IMR-90 (cell line): ENCODE measurements at regions not wholly inside any gene's neighbourhood (a gene's known extent, or its start where the extent isn't known, plus 50 kb on each side); places are given as distances from the start of the nearest gene placed in this dataset.

ENCODE experiments used
- ATAC-seq: fragments of 200-7000 bp; cut with Tn5 transposase; 2 replicates; pipeline ENCODE4 v1.9.1; 2020; ENCODE audit warnings: low read depth, mild to moderate bottlenecking, moderate library complexity
- BruUV-seq: library from RNA; stranded (reverse); fragments of 400-500 nt; replicated peaks from 2 replicates; lab custom pipeline; 2021; lab: Mats Ljungman, UMichigan
- CTCF ChIA-PET: fragments of 300-600 bp; formaldehyde crosslinking; extraction: SDS; loops from one replicate; lab custom pipeline; 2021; ENCODE audit warnings: antibody characterized with exemption; lab: Yijun Ruan, JAX
- POLR2A ChIA-PET: fragments of 300-600 bp; sonication (Branson Sonifier 250); formaldehyde crosslinking; loops from one replicate; lab custom pipeline; 2022; ENCODE audit warnings: antibody characterized with exemption; ENCODE audit not compliant: unreplicated experiment; lab: Charles Lee
- DNase-seq: peaks from one replicate; pipeline ENCODE4 v3.0.0; 2013
- H2AFZ ChIP-seq: replicated peaks from 2 replicates; pipeline ENCODE3; 2013; ENCODE audit warnings: low read length, mild to moderate bottlenecking; ENCODE audit not compliant: poor library complexity
- H2AK5ac ChIP-seq: 2 replicates; pipeline ENCODE4 v1.6.1; 2013; ENCODE audit warnings: low read depth, low read length, inconsistent platforms
- H2AK9ac ChIP-seq: replicated peaks from 2 replicates; pipeline ENCODE3; 2013; ENCODE audit warnings: mild to moderate bottlenecking, low read depth, low read length, moderate library complexity; ENCODE audit not compliant: poor library complexity
- H2BK120ac ChIP-seq: 2 replicates; pipeline ENCODE4 v1.6.1; 2013; ENCODE audit warnings: low read depth, low read length, inconsistent platforms
- H2BK15ac ChIP-seq: 3 replicates; pipeline ENCODE4 v1.6.1; 2013; ENCODE audit warnings: low read depth, low read length, inconsistent platforms
- H2BK20ac ChIP-seq: 2 replicates; pipeline ENCODE4 v1.6.1; 2013; ENCODE audit warnings: low read depth, mild to moderate bottlenecking, inconsistent platforms, low read length, moderate library complexity
- H2BK5ac ChIP-seq: 2 replicates; pipeline ENCODE4 v1.6.1; 2013; ENCODE audit warnings: mild to moderate bottlenecking, low read depth, low read length, inconsistent platforms; ENCODE audit not compliant: poor library complexity, severe bottlenecking
- H3K14ac ChIP-seq: replicated peaks from 2 replicates; pipeline ENCODE4 v1.6.1; 2013; ENCODE audit warnings: low read depth, low read length, inconsistent platforms
- H3K18ac ChIP-seq: 2 replicates; pipeline ENCODE4 v1.6.1; 2013; ENCODE audit warnings: low read depth, low read length, control low read depth
- H3K23ac ChIP-seq: 2 replicates; pipeline ENCODE4 v1.6.1; 2013; ENCODE audit warnings: low read depth, low read length, inconsistent platforms
- H3K27ac ChIP-seq: 2 replicates; pipeline ENCODE4 v1.5.1; 2013; ENCODE audit warnings: mild to moderate bottlenecking, control low read depth, low read length; ENCODE audit not compliant: insufficient read depth
- H3K27me3 ChIP-seq: 2 replicates; pipeline ENCODE4 v1.6.1; 2013; ENCODE audit warnings: low read length; ENCODE audit not compliant: control insufficient read depth, insufficient read depth
- H3K36me3 ChIP-seq: 2 replicates; pipeline ENCODE4 v1.6.1; 2013; ENCODE audit warnings: low read length, mixed read lengths; ENCODE audit not compliant: control insufficient read depth, insufficient read depth
- H3K4ac ChIP-seq: 2 replicates; pipeline ENCODE4 v1.6.1; 2013; ENCODE audit warnings: low read depth, low read length, inconsistent platforms
- H3K4me1 ChIP-seq: 2 replicates; pipeline ENCODE4 v1.6.1; 2013; ENCODE audit warnings: low read length, mixed read lengths; ENCODE audit not compliant: control insufficient read depth, insufficient read depth
- H3K4me2 ChIP-seq: 2 replicates; pipeline ENCODE4 v1.6.1; 2013; ENCODE audit warnings: low read depth, mild to moderate bottlenecking, control low read depth, low read length, moderate library complexity
- H3K4me3 ChIP-seq: 2 replicates; pipeline ENCODE4 v1.5.1; 2013; ENCODE audit warnings: low read depth, mild to moderate bottlenecking, control low read depth, low read length, moderate library complexity; ENCODE audit not compliant: insufficient read depth
- H3K56ac ChIP-seq: 2 replicates; pipeline ENCODE4 v1.6.1; 2013; ENCODE audit warnings: low read length, inconsistent platforms; ENCODE audit not compliant: insufficient read depth; ENCODE audit errors: extremely low read depth
- H3K79me1 ChIP-seq, 2 experiments: 2 replicates each; pipeline ENCODE4 v1.6.1; 2013; ENCODE audit warnings: low read length in 2 of 2, inconsistent platforms in 1 of 2, low read depth in 1 of 2
- H3K9ac ChIP-seq: 2 replicates; pipeline ENCODE4 v1.6.1; 2013; ENCODE audit warnings: low read depth, low read length, control low read depth
- H3K9me1 ChIP-seq: 2 replicates; pipeline ENCODE4 v1.6.1; 2013; ENCODE audit warnings: low read length, inconsistent platforms; ENCODE audit not compliant: insufficient read depth
- H3K9me3 ChIP-seq: 2 replicates; pipeline ENCODE4 v1.6.1; 2013; ENCODE audit warnings: low read length; ENCODE audit not compliant: control insufficient read depth, insufficient read depth
- H4K20me1 ChIP-seq: 2 replicates; pipeline ENCODE4 v1.6.1; 2013; ENCODE audit warnings: low read length, inconsistent platforms; ENCODE audit not compliant: insufficient read depth
- H4K5ac ChIP-seq: 2 replicates; pipeline ENCODE4 v1.6.1; 2013; ENCODE audit warnings: mild to moderate bottlenecking, low read depth, low read length, control low read depth
- H4K8ac ChIP-seq, 2 experiments: 2 replicates each; pipeline ENCODE4 v1.6.1; 2013; ENCODE audit warnings: low read depth in 2 of 2, low read length in 2 of 2, control low read depth in 1 of 2, inconsistent platforms in 1 of 2
- H4K91ac ChIP-seq: 2 replicates; pipeline ENCODE4 v1.6.1; 2013; ENCODE audit warnings: low read depth, low read length, inconsistent platforms; ENCODE audit not compliant: insufficient read depth
- BHLHE40 ChIP-seq: fragments of 150-350 bp; IDR thresholded peaks from 2 replicates; pipeline ENCODE4 v1.6.1; 2016; ENCODE audit warnings: mild to moderate bottlenecking, low read depth, low read length
- CEBPB ChIP-seq: IDR thresholded peaks from 2 replicates; pipeline ENCODE4 v1.6.1; 2012; ENCODE audit warnings: low read depth, low read length, improper control_type of control experiment
- CHD1 ChIP-seq: IDR thresholded peaks from 2 replicates; pipeline ENCODE4 v1.6.1; 2012; ENCODE audit warnings: low read depth, low read length, improper control_type of control experiment
- CTCF ChIP-seq: conservative IDR thresholded peaks from 2 replicates; pipeline ENCODE4 v1.5.1; 2012; ENCODE audit warnings: mild to moderate bottlenecking, low read depth, low read length, improper control_type of control experiment
- ELK1 ChIP-seq: fragments of 150-350 bp; IDR thresholded peaks from 2 replicates; pipeline ENCODE4 v1.6.1; 2016; ENCODE audit warnings: low read depth, mild to moderate bottlenecking, low read length, moderate library complexity, borderline replicate concordance
- FOS ChIP-seq: fragments of 150-350 bp; IDR thresholded peaks from 2 replicates; pipeline ENCODE4 v1.6.1; 2016; ENCODE audit warnings: low read depth, low read length
- MAFK ChIP-seq: IDR thresholded peaks from 2 replicates; pipeline ENCODE4 v1.6.1; 2012; ENCODE audit warnings: low read depth, low read length, improper control_type of control experiment
- MAZ ChIP-seq: IDR thresholded peaks from 2 replicates; pipeline ENCODE4 v1.6.1; 2012; ENCODE audit warnings: low read depth, mild to moderate bottlenecking, low read length, improper control_type of control experiment, moderate library complexity, borderline replicate concordance
- MXI1 ChIP-seq: IDR thresholded peaks from 2 replicates; pipeline ENCODE4 v1.6.1; 2012; ENCODE audit warnings: low read depth, mild to moderate bottlenecking, low read length, moderate library complexity, borderline replicate concordance
- NFE2L2 ChIP-seq: fragments of 150-350 bp; IDR thresholded peaks from 2 replicates; pipeline ENCODE4 v1.6.1; 2016; ENCODE audit warnings: low read depth, mild to moderate bottlenecking, low read length
- POLR2A ChIP-seq: IDR thresholded peaks from 2 replicates; pipeline ENCODE4 v1.6.1; 2012; ENCODE audit warnings: mild to moderate bottlenecking, low read depth, low read length
- RAD21 ChIP-seq: IDR thresholded peaks from 2 replicates; pipeline ENCODE4 v1.6.1; 2012; ENCODE audit warnings: low read length, improper control_type of control experiment
- RCOR1 ChIP-seq: IDR thresholded peaks from 2 replicates; pipeline ENCODE4 v1.6.1; 2012; ENCODE audit warnings: mild to moderate bottlenecking, low read length, improper control_type of control experiment; ENCODE audit not compliant: insufficient replicate concordance
- RFX5 ChIP-seq: IDR thresholded peaks from 2 replicates; pipeline ENCODE4 v1.8.0; 2012; ENCODE audit warnings: low read depth, mild to moderate bottlenecking, low read length, moderate library complexity
- WGBS, 2 experiments: methylation state at CpG; one replicate each; pipeline versions ENCODE4 v1.1.5 to v1.1.7; 2013; ENCODE audit warnings: missing lambda C conversion rate in 2 of 2; ENCODE audit not compliant: insufficient read length in 1 of 2; ENCODE audit errors: extremely low coverage in 2 of 2; 5-methylcytosine and 5-hydroxymethylcytosine counted together
- dilution Hi-C: fragments of 300-500 bp; cut with HindIII; formaldehyde crosslinking; loops from one replicate; pipeline ENCODE4 v1.14.3; 2018; ENCODE audit warnings: low sequenced_read_pairs; ENCODE audit not compliant: unreplicated experiment
- in situ Hi-C: fragments of 300-500 bp; cut with MboI; formaldehyde crosslinking; loops from 3 replicates; pipeline ENCODE4 v1.14.3; 2019; ENCODE audit warnings: low sequenced_read_pairs, inconsistent platforms, mixed read lengths
- intact Hi-C: fragments of 100-400 bp; cut with micrococcal nuclease; formaldehyde crosslinking; loops from 2 replicates; pipeline ENCODE4 v1.10.0; 2022
- TF ChIP-seq, protein P1 (sequence below): fragments of 150-350 bp; IDR thresholded peaks from 2 replicates; pipeline ENCODE4 v1.6.1; 2017; ENCODE audit warnings: mild to moderate bottlenecking, antibody characterized with exemption, low read length, low read depth

DNA sequence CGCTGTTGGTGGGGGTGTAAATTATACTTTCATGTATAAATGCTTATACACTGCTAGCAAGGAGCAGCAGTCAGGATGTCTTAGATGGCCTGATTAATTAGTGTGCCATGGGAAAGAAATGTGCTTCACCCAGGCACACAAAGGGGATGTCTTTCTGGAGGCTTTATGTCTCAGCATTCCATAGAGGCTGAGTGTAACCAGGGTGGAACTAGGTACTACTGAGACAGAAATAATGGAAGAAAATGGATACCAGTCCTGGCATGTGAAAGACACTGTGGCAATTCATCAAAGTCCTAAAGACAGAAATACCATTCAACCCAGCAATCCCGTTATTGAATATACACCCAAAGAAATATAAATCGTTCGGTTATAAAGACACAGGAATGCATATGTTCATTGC, 52.5 kb downstream of the PF4 start:
- no peaks in the 10 kb centered on the region for H3K4me1 ChIP-seq
- BruUV-seq, result no TSS peak
- no peak overlapping the region for H3K56ac ChIP-seq
- no peak overlapping the region for H2BK15ac ChIP-seq
- H3K9ac ChIP-seq, result no peak overlapping the region
- H3K14ac ChIP-seq, result no peak overlapping the region
- no CpG with 5 or more reads among the region's 4 CpGs for WGBS, 2 experiments
- no peak for DNase-seq
- ChIA-PET CTCF (no interaction called here), POLR2A (no interaction called here)
- H3K18ac ChIP-seq, result no peak overlapping the region
- intact Hi-C loops, result loop anchor here (10.0 kb wide), 2 partner anchors 106 to 614 kb away; partner anchors contain the start of gene CXCL3
- no peak overlapping the region for H4K8ac ChIP-seq
- H2AK5ac ChIP-seq, result no peak overlapping the region
- H3K9me1 ChIP-seq, result no peaks in the 10 kb centered on the region
- H3K27me3 ChIP-seq, result peaks cover 4% of the 10 kb centered on the region; the same call in 1 of the 2 replicates
- no peaks in the 10 kb centered on the region for H4K20me1 ChIP-seq
- no peak overlapping the region for H3K4ac ChIP-seq
- dilution Hi-C loops, result no loop called here
- H2BK120ac ChIP-seq, result no peak overlapping the region
- TF ChIP-seq RAD21 (no peak), CHD1 (no peak), FOS (no peak), CEBPB (no peak), MAFK (no peak), CTCF (no peak), POLR2A (no peak), MAZ (no peak), RCOR1 (no peak), RFX5 (no peak), NFE2L2 (no peak), MXI1 (no peak), ELK1 (no peak), BHLHE40 (no peak)
- TF ChIP-seq, protein P1, sequence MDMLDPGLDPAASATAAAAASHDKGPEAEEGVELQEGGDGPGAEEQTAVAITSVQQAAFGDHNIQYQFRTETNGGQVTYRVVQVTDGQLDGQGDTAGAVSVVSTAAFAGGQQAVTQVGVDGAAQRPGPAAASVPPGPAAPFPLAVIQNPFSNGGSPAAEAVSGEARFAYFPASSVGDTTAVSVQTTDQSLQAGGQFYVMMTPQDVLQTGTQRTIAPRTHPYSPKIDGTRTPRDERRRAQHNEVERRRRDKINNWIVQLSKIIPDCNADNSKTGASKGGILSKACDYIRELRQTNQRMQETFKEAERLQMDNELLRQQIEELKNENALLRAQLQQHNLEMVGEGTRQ, result no peak
- in situ Hi-C loops, result loop anchor here (10.0 kb wide), 1 partner anchor 334 kb away; no protein-coding TSS in a partner anchor
- no peak overlapping the region for H4K5ac ChIP-seq
- no peaks in the 10 kb centered on the region for H3K79me1 ChIP-seq
- no peak overlapping the region for H2AFZ ChIP-seq
- H2BK5ac ChIP-seq, result no peak overlapping the region
- H3K27ac ChIP-seq, result no peak overlapping the region
- no peak overlapping the region for H3K23ac ChIP-seq
- no peak for ATAC-seq
- no peak overlapping the region for H2AK9ac ChIP-seq
- no peak overlapping the region for H2BK20ac ChIP-seq
- no peak overlapping the region for H4K91ac ChIP-seq
- H3K36me3 ChIP-seq, result no peaks in the 10 kb centered on the region
- peaks cover 2% of the 10 kb centered on the region; the same call in 1 of the 2 replicates for H3K9me3 ChIP-seq
- no peak overlapping the region for H3K4me2 ChIP-seq
- H3K4me3 ChIP-seq, result no peak overlapping the region
